SK-N-SH treated with all-trans-retinoic acid at 6 μM for 48 hours (cell line): ENCODE measurements at regions not wholly inside any gene's neighbourhood (a gene's known extent, or its start where the extent isn't known, plus 50 kb on each side); places are given as distances from the start of the nearest gene placed in this dataset.

Source experiments
- ATAC-seq: fragments of 200-7000 bp; cut with Tn5 transposase; 3 replicates; pipeline ENCODE4 v1.9.1; 2020; ENCODE audit warnings: mild to moderate bottlenecking, moderate library complexity
- ARNTL ChIP-seq: fragments of 450-650 bp; formaldehyde crosslinking; IDR thresholded peaks from 2 replicates; pipeline ENCODE4 v1.5.0; 2020; ENCODE audit warnings: low read depth, mild to moderate bottlenecking, moderate library complexity, borderline replicate concordance
- BACH2 ChIP-seq: fragments of 250-450 bp; sonication (Bioruptor Pico); IDR thresholded peaks from 2 replicates; pipeline ENCODE4 v1.9.0; 2021; ENCODE audit warnings: mild to moderate bottlenecking, borderline replicate concordance
- CSDC2 ChIP-seq: fragments of 250-450 bp; sonication (Bioruptor Pico); IDR thresholded peaks from 2 replicates; pipeline ENCODE4 v1.5.0; 2020; ENCODE audit warnings: mild to moderate bottlenecking, moderate library complexity
- ESRRG ChIP-seq: fragments of 250-450 bp; sonication (Bioruptor Pico); IDR thresholded peaks from 2 replicates; pipeline ENCODE4 v1.6.1; 2021; ENCODE audit warnings: mild to moderate bottlenecking
- GLIS3 ChIP-seq: fragments of 250-450 bp; sonication (Bioruptor Pico); IDR thresholded peaks from 2 replicates; pipeline ENCODE4 v1.5.0; 2020; ENCODE audit warnings: mild to moderate bottlenecking, moderate library complexity
- ISL1 ChIP-seq: fragments of 250-450 bp; sonication (Bioruptor Pico); IDR thresholded peaks from 2 replicates; pipeline ENCODE4 v2.1.2; 2022; ENCODE audit warnings: mild to moderate bottlenecking, moderate library complexity
- OSR1 ChIP-seq: fragments of 250-450 bp; sonication (Bioruptor Pico); IDR thresholded peaks from 2 replicates; pipeline ENCODE4 v1.8.0; 2022; ENCODE audit warnings: moderate library complexity, mild to moderate bottlenecking, inconsistent platforms
- PPARA ChIP-seq: fragments of 250-450 bp; sonication (Bioruptor Pico); IDR thresholded peaks from 2 replicates; pipeline ENCODE4 v1.5.0; 2020; ENCODE audit warnings: mild to moderate bottlenecking, borderline replicate concordance
- RARB ChIP-seq: fragments of 250-450 bp; sonication (Bioruptor Pico); IDR thresholded peaks from 2 replicates; pipeline ENCODE4 v1.8.0; 2021; ENCODE audit warnings: mild to moderate bottlenecking, moderate library complexity
- ZC3H10 ChIP-seq: fragments of 250-450 bp; sonication (Bioruptor Pico); IDR thresholded peaks from 2 replicates; pipeline ENCODE4 v1.5.1; 2021; ENCODE audit warnings: mild to moderate bottlenecking, moderate library complexity
- ZFP3 ChIP-seq: fragments of 250-450 bp; sonication (Bioruptor Pico); IDR thresholded peaks from 2 replicates; pipeline ENCODE4 v1.5.0; 2020; ENCODE audit warnings: mild to moderate bottlenecking, moderate library complexity
- ZFP30 ChIP-seq: fragments of 450-650 bp; formaldehyde crosslinking; IDR thresholded peaks from 2 replicates; pipeline ENCODE4 v1.5.0; 2022; ENCODE audit warnings: mild to moderate bottlenecking, moderate library complexity
- ZNF565 ChIP-seq: fragments of 450-650 bp; formaldehyde crosslinking; conservative IDR thresholded peaks from 2 replicates; pipeline ENCODE4 v1.5.0; 2020; ENCODE audit warnings: low read depth, mild to moderate bottlenecking, moderate library complexity
- ZNF70 ChIP-seq: fragments of 450-650 bp; formaldehyde crosslinking; IDR thresholded peaks from 2 replicates; pipeline ENCODE4 v1.5.0; 2020; ENCODE audit warnings: mild to moderate bottlenecking, moderate library complexity
- ZNF8 ChIP-seq: fragments of 450-650 bp; formaldehyde crosslinking; IDR thresholded peaks from 2 replicates; pipeline ENCODE4 v1.5.0; 2020; ENCODE audit warnings: mild to moderate bottlenecking, moderate library complexity
- TF ChIP-seq, protein P1 (sequence below): fragments of 250-450 bp; sonication (Bioruptor Pico); IDR thresholded peaks from 2 replicates; pipeline ENCODE4 v1.5.1; 2021; ENCODE audit warnings: mild to moderate bottlenecking, moderate library complexity
- TF ChIP-seq, protein P2 (sequence below): fragments of 250-450 bp; sonication (Bioruptor Pico); IDR thresholded peaks from 2 replicates; pipeline ENCODE4 v1.8.0; 2020; ENCODE audit warnings: mild to moderate bottlenecking, moderate library complexity, borderline replicate concordance
- TF ChIP-seq, protein P3 (sequence below): fragments of 250-450 bp; sonication (Bioruptor Pico); IDR thresholded peaks from 2 replicates; pipeline ENCODE4 v1.5.1; 2020; ENCODE audit warnings: low read depth, mild to moderate bottlenecking, moderate library complexity

DNA sequence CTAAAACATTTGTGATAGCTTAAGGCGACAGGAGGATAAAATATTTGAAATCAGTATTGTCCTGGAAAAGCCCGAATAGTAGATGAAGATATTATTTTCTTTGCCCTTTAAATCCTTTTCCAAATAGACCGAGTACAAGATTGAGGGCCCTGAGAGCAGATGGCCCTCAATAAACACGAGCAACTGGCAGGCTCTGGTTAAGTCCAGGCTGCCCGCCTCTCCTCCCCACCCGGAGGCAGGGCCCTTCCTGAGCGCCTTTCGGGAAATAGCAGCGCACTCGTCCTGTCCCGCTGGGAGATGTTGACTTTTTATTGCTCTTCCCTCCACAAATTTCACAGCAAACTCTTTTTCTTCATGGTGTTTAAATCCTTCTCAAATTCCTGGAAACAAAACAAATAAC, 50.8 kb upstream of the MAX start:
- TF ChIP-seq BACH2 (CRISPR knock-in tag) (no peak), ESRRG (no peak), ZNF70 (CRISPR knock-in tag) (no peak), RARB (CRISPR knock-in tag) (no peak), ZC3H10 (CRISPR knock-in tag) (no peak), GLIS3 (CRISPR knock-in tag) (no peak), ISL1 (CRISPR knock-in tag) (no peak)
- TF ChIP-seq, protein P1, sequence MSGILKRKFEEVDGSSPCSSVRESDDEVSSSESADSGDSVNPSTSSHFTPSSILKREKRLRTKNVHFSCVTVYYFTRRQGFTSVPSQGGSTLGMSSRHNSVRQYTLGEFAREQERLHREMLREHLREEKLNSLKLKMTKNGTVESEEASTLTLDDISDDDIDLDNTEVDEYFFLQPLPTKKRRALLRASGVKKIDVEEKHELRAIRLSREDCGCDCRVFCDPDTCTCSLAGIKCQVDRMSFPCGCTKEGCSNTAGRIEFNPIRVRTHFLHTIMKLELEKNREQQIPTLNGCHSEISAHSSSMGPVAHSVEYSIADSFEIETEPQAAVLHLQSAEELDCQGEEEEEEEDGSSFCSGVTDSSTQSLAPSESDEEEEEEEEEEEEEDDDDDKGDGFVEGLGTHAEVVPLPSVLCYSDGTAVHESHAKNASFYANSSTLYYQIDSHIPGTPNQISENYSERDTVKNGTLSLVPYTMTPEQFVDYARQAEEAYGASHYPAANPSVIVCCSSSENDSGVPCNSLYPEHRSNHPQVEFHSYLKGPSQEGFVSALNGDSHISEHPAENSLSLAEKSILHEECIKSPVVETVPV (CRISPR knock-in tag) = no peak
- no peak for ATAC-seq

DNA sequence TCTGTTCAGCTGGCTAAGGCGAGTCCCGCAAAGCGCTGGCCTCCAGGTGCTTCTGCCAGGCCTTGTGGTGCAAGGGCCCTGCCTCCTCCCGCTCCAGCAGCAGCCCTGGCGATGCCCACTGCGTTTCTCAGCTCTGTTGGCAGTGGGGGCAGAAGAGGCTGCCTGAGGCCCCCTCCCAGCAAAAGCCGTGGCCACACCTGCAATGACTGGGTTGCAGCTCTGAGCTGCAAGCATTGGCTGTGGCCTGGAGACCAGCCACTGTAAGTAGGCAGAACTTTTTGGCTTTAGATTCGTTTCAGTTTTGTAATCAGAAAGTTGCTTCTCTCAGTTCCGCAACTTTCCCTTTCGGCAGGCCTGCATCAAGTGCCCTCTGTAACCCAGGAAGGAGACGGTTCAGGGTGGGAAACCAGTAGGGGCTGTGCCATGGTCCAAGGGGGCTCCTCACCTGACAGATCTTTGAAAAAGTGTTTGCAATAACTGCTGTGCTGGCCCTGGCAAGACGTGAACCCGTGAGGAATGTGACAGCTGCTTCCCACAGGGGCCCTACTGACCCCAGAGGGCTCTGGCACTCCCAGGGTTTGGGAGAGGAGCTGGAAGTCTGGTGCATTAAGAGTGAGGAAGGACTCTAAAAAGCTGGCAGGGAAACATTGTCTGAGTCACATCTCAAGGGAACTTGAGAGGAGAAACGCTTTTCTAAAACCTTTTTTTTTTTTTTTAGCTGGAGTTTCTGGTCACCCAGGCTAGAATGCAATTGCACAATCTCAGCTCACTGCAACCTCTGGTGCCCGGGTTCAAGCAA, 54.5 kb upstream of the MAX start:
- TF ChIP-seq ZFP30 = no peak
- ATAC-seq = peak; percentile 77

DNA sequence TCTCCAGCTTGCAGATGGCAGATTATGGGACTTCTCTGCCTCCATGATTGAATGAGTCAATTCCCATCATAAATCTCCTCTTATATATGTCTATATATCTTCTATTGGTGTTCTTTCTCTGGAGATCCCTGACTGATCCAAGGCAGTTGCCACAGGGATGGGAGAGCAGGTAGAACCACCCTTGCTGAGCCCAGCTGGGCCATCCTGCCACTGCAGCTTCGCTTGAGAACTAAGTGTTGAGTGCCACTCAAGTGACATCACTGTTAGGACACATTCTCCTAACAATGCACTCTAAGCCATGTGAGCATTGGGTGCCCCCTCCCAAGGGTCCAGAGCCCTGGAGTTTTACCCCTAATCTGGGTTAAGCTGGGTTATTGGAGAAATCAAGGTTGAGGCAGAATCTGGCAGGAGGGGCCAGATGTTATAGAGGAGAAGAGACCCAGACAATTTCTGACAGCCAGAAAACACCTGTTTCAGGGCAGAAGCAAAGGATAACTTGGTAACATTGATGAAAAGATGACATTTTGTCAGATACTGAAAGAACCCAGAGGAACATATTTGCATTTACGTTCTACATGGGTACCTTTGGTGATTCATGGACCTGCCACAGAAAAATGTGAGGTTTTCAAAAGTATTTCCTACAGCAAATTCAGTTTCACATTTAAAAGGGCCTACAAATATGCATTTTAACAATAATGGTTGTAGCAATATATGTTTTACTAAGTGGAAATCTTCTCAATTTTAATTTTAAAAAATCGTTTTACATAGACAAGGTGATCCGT, 57.2 kb upstream of the MAX start:
- no peak for TF ChIP-seq ZNF70 (CRISPR knock-in tag)
- no peak for TF ChIP-seq ZFP3 (CRISPR knock-in tag)
- no peak for TF ChIP-seq CSDC2 (CRISPR knock-in tag)
- no peak for TF ChIP-seq ZNF565 (CRISPR knock-in tag)
- TF ChIP-seq ARNTL (CRISPR knock-in tag) = no peak
- TF ChIP-seq, protein P1 (CRISPR knock-in tag) = no peak
- TF ChIP-seq OSR1 = no peak
- TF ChIP-seq ZNF8 = no peak
- TF ChIP-seq GLIS3 (CRISPR knock-in tag) = no peak
- no peak for TF ChIP-seq ISL1 (CRISPR knock-in tag)
- TF ChIP-seq, protein P2, sequence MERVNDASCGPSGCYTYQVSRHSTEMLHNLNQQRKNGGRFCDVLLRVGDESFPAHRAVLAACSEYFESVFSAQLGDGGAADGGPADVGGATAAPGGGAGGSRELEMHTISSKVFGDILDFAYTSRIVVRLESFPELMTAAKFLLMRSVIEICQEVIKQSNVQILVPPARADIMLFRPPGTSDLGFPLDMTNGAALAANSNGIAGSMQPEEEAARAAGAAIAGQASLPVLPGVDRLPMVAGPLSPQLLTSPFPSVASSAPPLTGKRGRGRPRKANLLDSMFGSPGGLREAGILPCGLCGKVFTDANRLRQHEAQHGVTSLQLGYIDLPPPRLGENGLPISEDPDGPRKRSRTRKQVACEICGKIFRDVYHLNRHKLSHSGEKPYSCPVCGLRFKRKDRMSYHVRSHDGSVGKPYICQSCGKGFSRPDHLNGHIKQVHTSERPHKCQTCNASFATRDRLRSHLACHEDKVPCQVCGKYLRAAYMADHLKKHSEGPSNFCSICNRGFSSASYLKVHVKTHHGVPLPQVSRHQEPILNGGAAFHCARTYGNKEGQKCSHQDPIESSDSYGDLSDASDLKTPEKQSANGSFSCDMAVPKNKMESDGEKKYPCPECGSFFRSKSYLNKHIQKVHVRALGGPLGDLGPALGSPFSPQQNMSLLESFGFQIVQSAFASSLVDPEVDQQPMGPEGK = no peak
- no peak for ATAC-seq

DNA sequence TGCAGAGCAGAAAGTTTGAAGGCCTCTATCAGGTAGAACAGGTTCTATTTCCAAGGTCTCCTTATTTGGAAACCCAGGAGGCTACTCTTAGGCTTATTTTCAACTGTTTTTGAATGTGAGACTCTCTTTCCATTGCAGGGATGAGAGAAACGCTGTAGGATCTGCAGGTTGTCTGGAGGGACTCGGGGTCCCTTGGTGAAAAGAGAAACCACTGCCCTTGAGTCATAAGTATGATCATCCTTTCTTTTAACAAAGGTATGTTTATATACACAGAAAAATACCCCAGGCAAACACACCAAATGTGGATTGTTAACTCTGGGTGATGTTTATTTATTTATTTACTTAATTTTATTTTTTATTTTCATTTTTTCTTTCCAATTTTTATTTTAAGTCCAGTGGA, 57.8 kb upstream of the MAX start:
- TF ChIP-seq, protein P2 = no peak
- TF ChIP-seq PPARA (CRISPR knock-in tag) (no peak), OSR1 (no peak), ARNTL (CRISPR knock-in tag) (no peak), ZFP3 (CRISPR knock-in tag) (no peak), GLIS3 (CRISPR knock-in tag) (no peak)
- TF ChIP-seq, protein P3, sequence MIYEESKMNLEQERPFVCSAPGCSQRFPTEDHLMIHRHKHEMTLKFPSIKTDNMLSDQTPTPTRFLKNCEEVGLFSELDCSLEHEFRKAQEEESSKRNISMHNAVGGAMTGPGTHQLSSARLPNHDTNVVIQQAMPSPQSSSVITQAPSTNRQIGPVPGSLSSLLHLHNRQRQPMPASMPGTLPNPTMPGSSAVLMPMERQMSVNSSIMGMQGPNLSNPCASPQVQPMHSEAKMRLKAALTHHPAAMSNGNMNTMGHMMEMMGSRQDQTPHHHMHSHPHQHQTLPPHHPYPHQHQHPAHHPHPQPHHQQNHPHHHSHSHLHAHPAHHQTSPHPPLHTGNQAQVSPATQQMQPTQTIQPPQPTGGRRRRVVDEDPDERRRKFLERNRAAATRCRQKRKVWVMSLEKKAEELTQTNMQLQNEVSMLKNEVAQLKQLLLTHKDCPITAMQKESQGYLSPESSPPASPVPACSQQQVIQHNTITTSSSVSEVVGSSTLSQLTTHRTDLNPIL (CRISPR knock-in tag) = no peak
- ATAC-seq = no peak
